K562 (cell line): ENCODE measurements at regions not wholly inside any gene's neighbourhood (a gene's known extent, or its start where the extent isn't known, plus 50 kb on each side); places are given as distances from the start of the nearest gene placed in this dataset.

ENCODE experiments used
- CTCF ChIP-seq, 3 experiments: IDR thresholded peaks in 2 of 3; conservative IDR thresholded peaks in 1 of 3; 2 replicates each; pipeline ENCODE4 v1.5.1; 2011 to 2012; ENCODE audit warnings: low read length in 3 of 3, mild to moderate bottlenecking in 3 of 3, control low read depth in 2 of 3, improper control_type of control experiment in 1 of 3, inconsistent platforms in 1 of 3, low read depth in 1 of 3, mixed read lengths in 1 of 3, moderate library complexity in 1 of 3; ENCODE audit not compliant: insufficient read depth in 2 of 3
- ELF4 ChIP-seq: fragments of 450-650 bp; formaldehyde crosslinking; IDR thresholded peaks from 2 replicates; pipeline ENCODE4 v1.4.0; 2022; ENCODE audit warnings: missing genetic modification characterization
- EP300 ChIP-seq: IDR thresholded peaks from 2 replicates; pipeline ENCODE4 v1.6.1; 2012; ENCODE audit warnings: low read length, improper control_type of control experiment
- ETV6 ChIP-seq, 3 experiments: fragments of 150-350 bp in 1 of 3; sonication (generic) in 1 of 3; formaldehyde crosslinking in 1 of 3; IDR thresholded peaks; 2 replicates each; pipeline versions ENCODE4 v1.6.1 to v1.8.0; 2014 to 2022; ENCODE audit warnings: borderline replicate concordance in 2 of 3, low read depth in 2 of 3, antibody characterized with exemption in 1 of 3, low read length in 1 of 3, mild to moderate bottlenecking in 1 of 3, missing genetic modification reagents in 1 of 3
- RAD21 ChIP-seq, 2 experiments: fragments of 250-450 bp in 1 of 2; fragments of 450-650 bp in 1 of 2; sonication (Bioruptor Pico) in 1 of 2; formaldehyde crosslinking in 1 of 2; IDR thresholded peaks in 1 of 2; conservative IDR thresholded peaks in 1 of 2; 2 replicates each; pipeline versions ENCODE4 v1.4.0 to v1.8.0; 2020 to 2022; ENCODE audit warnings: mild to moderate bottlenecking in 2 of 2, moderate library complexity in 1 of 2
- STAT6 ChIP-seq: sonication (generic); formaldehyde crosslinking; IDR thresholded peaks from 2 replicates; pipeline ENCODE4 v1.8.1; 2023; ENCODE audit warnings: mild to moderate bottlenecking, missing genetic modification reagents
- XRCC3 ChIP-seq: fragments of 450-650 bp; IDR thresholded peaks from 2 replicates; pipeline ENCODE4 v1.6.1; 2017; ENCODE audit warnings: mild to moderate bottlenecking, moderate library complexity
- ZNF639 ChIP-seq, 2 experiments: fragments of 200-800 bp in 1 of 2; sonication (Bioruptor generic) in 1 of 2; sonication (generic) in 1 of 2; formaldehyde crosslinking in 1 of 2; IDR thresholded peaks in 1 of 2; conservative IDR thresholded peaks in 1 of 2; 2 replicates each; pipeline versions ENCODE4 v1.5.0 to v1.6.1; 2016 to 2020; ENCODE audit warnings: missing compliant biosample characterization in 1 of 2, missing genetic modification characterization in 1 of 2, missing genetic modification reagents in 1 of 2
- TF ChIP-seq, protein P1 (sequence below): sonication (generic); formaldehyde crosslinking; IDR thresholded peaks from 2 replicates; pipeline ENCODE4 v1.5.0; 2020; ENCODE audit warnings: missing genetic modification reagents
- TF ChIP-seq, protein P2 (sequence below): sonication (generic); formaldehyde crosslinking; IDR thresholded peaks from 2 replicates; pipeline ENCODE4 v1.8.1; 2023; ENCODE audit warnings: mild to moderate bottlenecking, missing genetic modification reagents, moderate library complexity

DNA sequence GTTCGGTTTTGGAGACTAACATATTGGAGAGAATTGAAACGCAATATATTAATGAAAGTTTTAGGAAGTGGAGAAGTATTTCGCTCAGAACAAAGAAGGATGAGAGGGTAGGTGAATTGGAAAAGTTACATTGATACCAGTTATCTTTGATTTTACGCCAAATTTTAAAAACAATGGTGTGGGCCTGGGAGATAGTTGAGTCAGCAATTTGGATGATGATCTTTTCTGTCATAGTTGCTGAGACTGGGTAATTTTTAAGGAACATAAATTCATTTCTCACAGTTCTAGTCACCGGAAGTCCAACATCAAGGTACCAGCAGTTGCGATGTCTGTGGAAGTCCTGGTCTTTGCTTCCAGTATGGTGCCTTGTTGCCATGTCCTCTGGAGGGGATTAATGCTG is 644.8 kb upstream of the LCORL start:
- TF ChIP-seq, protein P1, sequence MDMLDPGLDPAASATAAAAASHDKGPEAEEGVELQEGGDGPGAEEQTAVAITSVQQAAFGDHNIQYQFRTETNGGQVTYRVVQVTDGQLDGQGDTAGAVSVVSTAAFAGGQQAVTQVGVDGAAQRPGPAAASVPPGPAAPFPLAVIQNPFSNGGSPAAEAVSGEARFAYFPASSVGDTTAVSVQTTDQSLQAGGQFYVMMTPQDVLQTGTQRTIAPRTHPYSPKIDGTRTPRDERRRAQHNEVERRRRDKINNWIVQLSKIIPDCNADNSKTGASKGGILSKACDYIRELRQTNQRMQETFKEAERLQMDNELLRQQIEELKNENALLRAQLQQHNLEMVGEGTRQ (CRISPR knock-in tag), result no peak
- TF ChIP-seq ELF4 (CRISPR knock-in tag) (no peak), ZNF639 (CRISPR knock-in tag; conservative IDR thresholded peaks at IDR 0.05 in 1 of 2, IDR thresholded peaks at IDR 0.05 in 1 of 2) (no peak), ETV6 (IDR thresholded peaks at IDR 0.05; ENCODE audit: borderline replicate concordance in 1 of 2, low read depth in 2 of 2, low read length in 1 of 2) (no peak), ETV6 (CRISPR knock-in tag; IDR thresholded peaks at IDR 0.05; ENCODE audit: borderline replicate concordance) (no peak), STAT6 (CRISPR knock-in tag) (no peak), EP300 (no peak), RAD21 (CRISPR knock-in tag; conservative IDR thresholded peaks at IDR 0.05 in 1 of 2, IDR thresholded peaks at IDR 0.05 in 1 of 2) (no peak), XRCC3 (no peak), CTCF (IDR thresholded peaks at IDR 0.05 in 2 of 3, conservative IDR thresholded peaks at IDR 0.05 in 1 of 3; ENCODE audit: insufficient read depth in 2 of 3, low read depth in 1 of 3, low read length in 3 of 3) (no peak)
- TF ChIP-seq, protein P2, sequence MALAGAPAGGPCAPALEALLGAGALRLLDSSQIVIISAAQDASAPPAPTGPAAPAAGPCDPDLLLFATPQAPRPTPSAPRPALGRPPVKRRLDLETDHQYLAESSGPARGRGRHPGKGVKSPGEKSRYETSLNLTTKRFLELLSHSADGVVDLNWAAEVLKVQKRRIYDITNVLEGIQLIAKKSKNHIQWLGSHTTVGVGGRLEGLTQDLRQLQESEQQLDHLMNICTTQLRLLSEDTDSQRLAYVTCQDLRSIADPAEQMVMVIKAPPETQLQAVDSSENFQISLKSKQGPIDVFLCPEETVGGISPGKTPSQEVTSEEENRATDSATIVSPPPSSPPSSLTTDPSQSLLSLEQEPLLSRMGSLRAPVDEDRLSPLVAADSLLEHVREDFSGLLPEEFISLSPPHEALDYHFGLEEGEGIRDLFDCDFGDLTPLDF (CRISPR knock-in tag), result no peak
